ENCODE measurements at regions not wholly inside any gene's neighbourhood (a gene's known extent, or its start where the extent isn't known, plus 50 kb on each side); places are given as distances from the start of the nearest gene placed in this dataset.
"Not testable (repeated sequence)": the region's sequence is repeated elsewhere in the genome, so short reads cannot be mapped to it uniquely, and the experiment has no call there.

DNA sequence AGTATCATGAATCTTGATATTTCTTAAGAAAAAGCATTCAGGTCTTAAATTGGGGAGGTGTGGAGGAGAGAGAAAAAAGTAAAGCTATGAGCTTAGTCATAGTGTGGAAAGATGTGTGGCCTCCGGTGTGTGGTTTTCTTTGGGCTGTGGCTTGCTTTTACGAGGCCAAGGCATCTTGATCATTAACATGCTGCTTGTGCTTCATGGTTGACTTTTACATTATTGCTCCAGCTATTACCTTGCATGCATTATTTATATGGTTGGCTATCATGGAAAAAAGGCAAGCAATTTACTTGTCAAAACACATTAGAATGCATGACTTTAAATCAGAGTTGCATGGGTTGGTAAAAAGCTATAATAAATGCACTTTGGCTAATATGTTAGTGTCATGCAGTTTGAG is 300.7 kb upstream of the ADARB2 start:
- Mint-ChIP-seq H3K4me1 (no peaks in the 10 kb centered on the region), H3K4me3 (no peak overlapping the region), H3K27ac (no peak overlapping the region), H3K9me3 (no peaks in the 10 kb centered on the region), H3K27me3 (no peaks in the 10 kb centered on the region), H3K36me3 (no peaks in the 10 kb centered on the region)
- DNase-seq, result no peak
- CTCF ChIA-PET, result no interaction called here

DNA sequence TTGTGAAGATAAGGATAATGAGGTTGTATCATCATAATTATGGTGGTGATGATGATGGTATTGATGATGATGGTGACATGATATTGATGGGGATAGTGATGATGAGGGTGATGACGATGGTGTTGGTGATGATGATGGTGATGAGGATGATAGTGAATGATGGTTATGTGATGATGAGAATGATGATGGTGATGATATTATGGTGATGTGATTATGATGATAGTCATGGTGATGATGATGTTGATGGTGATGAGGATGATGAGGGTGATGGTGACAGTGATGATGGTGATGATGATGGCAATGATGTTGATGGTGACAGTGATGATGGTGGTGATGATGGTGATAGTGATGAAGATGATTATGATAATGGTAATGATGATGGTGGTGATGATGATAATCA is 299.9 kb upstream of the ADARB2 start:
- Mint-ChIP-seq H3K4me1 (no peaks in the 10 kb centered on the region), H3K9me3 (no peaks in the 10 kb centered on the region), H3K27me3 (no peaks in the 10 kb centered on the region), H3K27ac (no peak overlapping the region), H3K4me3 (no peak overlapping the region), H3K36me3 (no peaks in the 10 kb centered on the region)
- no peak for DNase-seq
- CTCF ChIA-PET, result no interaction called here

- no peaks in the 10 kb centered on the region for H3K4me1 Mint-ChIP-seq
- no peaks in the 10 kb centered on the region for H3K9me3 Mint-ChIP-seq
- no peak for DNase-seq
- no peak overlapping the region for H3K4me3 Mint-ChIP-seq
- H3K27ac Mint-ChIP-seq, result no peak overlapping the region
- no peaks in the 10 kb centered on the region for H3K27me3 Mint-ChIP-seq
- H3K36me3 Mint-ChIP-seq, result no peaks in the 10 kb centered on the region
- CTCF ChIA-PET, result no interaction called here
Observed at GRCh38 chr10:2036209-2036608, 298.9 kb upstream of the ADARB2 start.

GRCh38 chr10:2030046-2030445 is 292.7 kb upstream of the ADARB2 start:
- no peak for DNase-seq
- no peak overlapping the region for H3K4me3 Mint-ChIP-seq
- no peaks in the 10 kb centered on the region for H3K4me1 Mint-ChIP-seq
- CTCF ChIA-PET, result no interaction called here
- H3K9me3 Mint-ChIP-seq, result peaks cover 3% of the 10 kb centered on the region
- no peak overlapping the region for H3K27ac Mint-ChIP-seq
- H3K27me3 Mint-ChIP-seq, result peaks cover 4% of the 10 kb centered on the region
- H3K36me3 Mint-ChIP-seq, result no peaks in the 10 kb centered on the region

- Mint-ChIP-seq H3K4me3 (no peak overlapping the region), H3K27ac (no peak overlapping the region), H3K27me3 (peaks cover 7% of the 10 kb centered on the region), H3K36me3 (no peaks in the 10 kb centered on the region), H3K4me1 (no peaks in the 10 kb centered on the region), H3K9me3 (peaks cover 3% of the 10 kb centered on the region)
- no peak for DNase-seq
- CTCF ChIA-PET, result no interaction called here
Observed at GRCh38 chr10:2026936-2027335, 289.6 kb upstream of the ADARB2 start.

- H3K36me3 Mint-ChIP-seq, H3K9me3 Mint-ChIP-seq, H3K4me1 Mint-ChIP-seq, CTCF ChIA-PET, DNase-seq, H3K27me3 Mint-ChIP-seq, H3K4me3 Mint-ChIP-seq, H3K27ac Mint-ChIP-seq: not testable (repeated sequence)
Observed at GRCh38 chr10:2024750-2025149, 287.4 kb upstream of the ADARB2 start.

GRCh38 chr10:2023687-2024086 is 286.4 kb upstream of the ADARB2 start:
- CTCF ChIA-PET, result no interaction called here
- Mint-ChIP-seq H3K4me1 (no peaks in the 10 kb centered on the region), H3K4me3 (no peak overlapping the region), H3K27ac (no peak overlapping the region), H3K27me3 (peaks cover 7% of the 10 kb centered on the region), H3K9me3 (peaks cover 3% of the 10 kb centered on the region), H3K36me3 (no peaks in the 10 kb centered on the region)
- DNase-seq, result no peak

DNA sequence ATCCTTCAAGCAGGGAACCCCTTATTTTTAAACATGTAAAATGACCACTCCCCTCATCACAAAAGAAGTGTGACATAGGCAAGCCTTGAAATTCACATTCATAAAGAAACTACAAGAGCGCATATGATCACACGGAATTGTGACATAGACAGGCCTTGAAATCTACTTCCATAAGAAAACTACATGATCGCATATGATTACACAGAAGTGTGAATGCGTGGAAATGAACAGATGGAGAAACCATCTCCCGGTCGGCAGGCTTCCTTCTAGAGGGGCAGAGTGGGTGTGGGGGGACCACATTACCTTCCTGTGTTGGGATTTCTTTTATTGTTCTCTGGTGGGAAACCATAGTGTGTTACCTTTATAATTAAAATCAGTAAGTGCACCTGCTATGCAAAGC is 285.1 kb upstream of the ADARB2 start:
- CTCF ChIA-PET, result no interaction called here
- no peak overlapping the region for H3K4me3 Mint-ChIP-seq
- H3K27me3 Mint-ChIP-seq, result peaks cover 7% of the 10 kb centered on the region
- no peaks in the 10 kb centered on the region for H3K4me1 Mint-ChIP-seq
- DNase-seq, result no peak
- H3K36me3 Mint-ChIP-seq, result no peaks in the 10 kb centered on the region
- peaks cover 3% of the 10 kb centered on the region for H3K9me3 Mint-ChIP-seq
- no peak overlapping the region for H3K27ac Mint-ChIP-seq

- Mint-ChIP-seq H3K27ac (no peak overlapping the region), H3K36me3 (no peaks in the 10 kb centered on the region), H3K27me3 (peaks cover 3% of the 10 kb centered on the region), H3K4me1 (no peaks in the 10 kb centered on the region), H3K9me3 (no peaks in the 10 kb centered on the region), H3K4me3 (no peak overlapping the region)
- no peak for DNase-seq
- CTCF ChIA-PET, result no interaction called here
Observed at GRCh38 chr10:2020836-2021235, 283.5 kb upstream of the ADARB2 start.

DNA sequence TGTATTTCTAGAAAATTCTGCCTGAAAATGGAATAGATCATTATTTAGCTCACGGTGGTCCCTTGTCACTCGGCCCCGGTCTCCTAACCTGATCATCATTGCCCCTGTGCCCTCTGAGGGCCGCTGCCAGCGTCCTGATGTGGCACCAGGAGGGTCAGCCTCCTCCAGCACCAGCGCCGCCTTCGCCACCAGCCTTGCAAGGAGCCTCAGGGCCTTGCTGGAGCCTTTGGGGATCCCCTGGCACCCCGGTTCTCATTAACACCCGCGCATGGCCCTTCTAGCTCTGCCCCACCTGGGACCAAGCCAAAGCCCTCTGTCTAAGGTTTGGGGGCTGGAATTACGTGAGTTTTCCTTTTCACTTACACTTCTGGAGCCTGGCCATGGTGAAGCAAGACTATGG is 282.5 kb upstream of the ADARB2 start:
- no peaks in the 10 kb centered on the region for H3K4me1 Mint-ChIP-seq
- H3K4me3 Mint-ChIP-seq, result no peak overlapping the region
- no peak for DNase-seq
- peaks cover 3% of the 10 kb centered on the region for H3K27me3 Mint-ChIP-seq
- CTCF ChIA-PET, result no interaction called here
- no peak overlapping the region for H3K27ac Mint-ChIP-seq
- no peaks in the 10 kb centered on the region for H3K36me3 Mint-ChIP-seq
- no peaks in the 10 kb centered on the region for H3K9me3 Mint-ChIP-seq

DNA sequence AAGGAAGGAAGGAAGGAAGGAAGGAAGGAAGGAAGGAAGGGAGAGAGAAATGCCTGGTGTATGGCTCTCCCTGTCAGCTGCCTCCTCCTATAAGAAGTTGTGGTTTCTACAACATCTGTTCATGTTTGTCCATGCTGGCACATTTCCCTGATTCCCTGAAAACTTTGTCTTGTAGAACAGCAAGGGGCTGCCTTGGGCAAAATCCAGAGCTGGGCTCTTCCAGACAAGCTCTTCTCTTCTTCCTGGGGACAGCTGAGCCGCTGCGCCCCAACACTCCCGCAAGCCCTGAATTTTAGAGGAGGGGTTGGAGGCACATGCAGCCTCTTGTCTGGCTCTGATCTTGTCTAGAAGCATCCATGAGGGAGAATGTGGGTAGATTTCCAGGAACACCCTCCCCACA is 282.0 kb upstream of the ADARB2 start:
- Mint-ChIP-seq H3K27me3 (peaks cover 2% of the 10 kb centered on the region), H3K27ac (no peak overlapping the region), H3K36me3 (no peaks in the 10 kb centered on the region), H3K9me3 (no peaks in the 10 kb centered on the region), H3K4me1 (no peaks in the 10 kb centered on the region), H3K4me3 (no peak overlapping the region)
- CTCF ChIA-PET, result no interaction called here
- DNase-seq, result no peak

- DNase-seq, result no peak
- no peak overlapping the region for H3K4me3 Mint-ChIP-seq
- H3K4me1 Mint-ChIP-seq, result no peaks in the 10 kb centered on the region
- H3K27ac Mint-ChIP-seq, result no peak overlapping the region
- no peaks in the 10 kb centered on the region for H3K9me3 Mint-ChIP-seq
- H3K36me3 Mint-ChIP-seq, result no peaks in the 10 kb centered on the region
- no peaks in the 10 kb centered on the region for H3K27me3 Mint-ChIP-seq
- CTCF ChIA-PET, result no interaction called here
Observed at GRCh38 chr10:2014541-2014940, 277.2 kb upstream of the ADARB2 start.

GRCh38 chr10:2012209-2012608 is 274.9 kb upstream of the ADARB2 start:
- Mint-ChIP-seq H3K4me3 (no peak overlapping the region), H3K9me3 (no peaks in the 10 kb centered on the region), H3K36me3 (no peaks in the 10 kb centered on the region), H3K4me1 (no peaks in the 10 kb centered on the region), H3K27ac (no peak overlapping the region), H3K27me3 (no peaks in the 10 kb centered on the region)
- CTCF ChIA-PET, result no interaction called here
- DNase-seq, result no peak

DNA sequence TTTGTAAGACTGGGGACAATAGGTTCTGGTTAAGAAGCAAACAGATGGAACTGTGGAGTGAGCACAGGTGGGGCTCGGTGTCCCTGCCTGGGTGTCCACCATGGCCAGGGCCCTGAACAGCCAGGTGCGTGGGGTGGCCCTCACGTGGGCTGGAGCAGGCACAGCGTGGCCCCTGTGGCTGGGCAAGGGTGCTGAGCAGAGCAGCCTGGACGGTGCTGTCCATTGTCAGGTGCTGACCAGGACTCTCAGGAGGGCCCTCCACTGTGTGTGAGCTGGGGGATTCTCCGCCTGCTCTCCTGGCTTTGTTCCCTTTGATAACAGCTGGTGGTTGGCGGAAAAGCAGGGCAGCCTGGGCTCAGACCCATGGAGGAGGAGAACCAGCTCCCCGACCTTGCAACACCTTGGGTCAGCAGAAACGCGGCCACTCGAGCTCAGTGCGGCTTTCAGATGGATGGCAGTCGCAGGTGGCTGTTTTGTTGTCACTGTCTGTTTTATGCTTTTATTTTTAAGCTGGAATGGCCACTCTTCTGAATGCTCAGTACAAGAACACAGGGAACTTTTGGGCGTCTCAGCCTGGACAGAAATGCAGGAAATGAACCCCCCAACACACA is 273.9 kb upstream of the ADARB2 start:
- Mint-ChIP-seq H3K4me3 (no peak overlapping the region), H3K36me3 (no peaks in the 10 kb centered on the region), H3K9me3 (no peaks in the 10 kb centered on the region)

DNA sequence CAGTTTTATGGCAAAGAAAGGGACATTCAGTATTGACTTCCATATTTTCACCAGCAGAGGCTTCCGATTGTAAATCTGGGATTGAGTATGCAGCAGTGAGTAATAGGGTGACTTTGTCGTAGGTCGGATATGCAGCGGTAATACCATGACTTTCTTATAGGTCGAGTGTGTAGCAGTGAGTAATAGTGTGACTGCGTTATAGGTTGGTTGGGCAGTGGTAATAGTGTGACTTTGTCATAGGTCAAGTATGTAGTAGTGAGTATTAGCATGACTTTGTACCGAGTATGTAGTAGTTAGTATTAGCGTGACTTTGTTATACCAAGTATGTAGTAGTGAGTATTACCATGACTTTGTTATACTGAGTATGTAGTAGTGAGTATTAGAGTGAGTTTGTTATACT is 268.2 kb upstream of the ADARB2 start:
- Mint-ChIP-seq H3K36me3 (no peaks in the 10 kb centered on the region), H3K27me3 (no peaks in the 10 kb centered on the region), H3K9me3 (no peaks in the 10 kb centered on the region), H3K27ac (no peak overlapping the region), H3K4me3 (no peak overlapping the region), H3K4me1 (no peaks in the 10 kb centered on the region)
- CTCF ChIA-PET, result no interaction called here
- DNase-seq, result no peak

More for the DNA sequence above, 273.9 kb upstream of the ADARB2 start:
- CTCF ChIA-PET, result no interaction called here
- H3K4me1 Mint-ChIP-seq, result no peaks in the 10 kb centered on the region
- H3K27me3 Mint-ChIP-seq, result no peaks in the 10 kb centered on the region
- no peak for DNase-seq
- no peak overlapping the region for H3K27ac Mint-ChIP-seq

DNA sequence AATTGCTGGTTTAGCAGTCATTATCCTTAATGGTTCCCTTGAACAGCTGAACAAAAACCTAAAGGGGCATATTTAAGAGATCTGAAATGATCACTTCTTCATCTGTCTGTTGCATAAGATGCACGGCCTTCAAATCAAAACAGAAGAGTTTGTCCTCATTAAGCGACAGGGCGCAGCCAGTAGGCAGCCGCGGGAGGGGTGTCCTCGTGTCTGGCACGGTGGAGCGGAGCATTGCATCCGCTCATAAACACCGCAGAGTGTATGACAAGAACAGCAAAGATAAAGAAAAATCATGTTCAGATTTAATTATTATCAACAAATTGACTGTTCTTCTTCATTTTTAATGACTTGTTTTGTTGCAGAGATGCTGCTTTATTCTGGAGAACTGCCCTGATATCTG is 255.6 kb upstream of the ADARB2 start:
- no peaks in the 10 kb centered on the region for H3K9me3 Mint-ChIP-seq
- no peaks in the 10 kb centered on the region for H3K36me3 Mint-ChIP-seq
- H3K4me3 Mint-ChIP-seq, result no peak overlapping the region
- DNase-seq, result no peak
- CTCF ChIA-PET, result no interaction called here
- no peak overlapping the region for H3K27ac Mint-ChIP-seq
- H3K27me3 Mint-ChIP-seq, result no peaks in the 10 kb centered on the region
- H3K4me1 Mint-ChIP-seq, result no peaks in the 10 kb centered on the region

All from activated naive CD4-positive, alpha-beta T cell treated with anti-CD3 and anti-CD28 coated beads, Interleukin-2, amount 10 ng/mL, durations not matched to agents 7 days and 5 days (primary cell).